ENCODE measurements at regions not wholly inside any gene's neighbourhood (a gene's known extent, or its start where the extent isn't known, plus 50 kb on each side); places are given as distances from the start of the nearest gene placed in this dataset.

DNA sequence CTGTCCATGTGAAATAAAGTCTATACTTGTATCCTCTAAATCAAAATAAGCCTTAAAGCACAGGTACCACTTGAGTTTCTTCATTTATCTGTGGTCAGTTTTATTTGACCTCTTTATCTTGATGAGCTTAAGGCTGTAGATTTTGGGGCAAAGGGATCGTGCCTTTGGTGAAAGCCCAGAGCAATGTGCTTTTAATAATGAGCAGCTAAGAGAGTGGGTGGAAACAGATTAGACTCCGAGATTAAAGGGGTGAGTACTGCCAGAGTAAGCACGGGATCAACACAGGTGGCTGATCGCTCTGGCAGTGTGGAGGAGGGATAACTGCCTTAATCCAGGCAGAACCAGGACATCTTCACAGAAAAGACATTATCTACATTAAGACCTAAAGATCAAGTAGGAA lies 280.4 kb downstream of the TDRD15 start:
- FAIRE-seq = no peak

DNA sequence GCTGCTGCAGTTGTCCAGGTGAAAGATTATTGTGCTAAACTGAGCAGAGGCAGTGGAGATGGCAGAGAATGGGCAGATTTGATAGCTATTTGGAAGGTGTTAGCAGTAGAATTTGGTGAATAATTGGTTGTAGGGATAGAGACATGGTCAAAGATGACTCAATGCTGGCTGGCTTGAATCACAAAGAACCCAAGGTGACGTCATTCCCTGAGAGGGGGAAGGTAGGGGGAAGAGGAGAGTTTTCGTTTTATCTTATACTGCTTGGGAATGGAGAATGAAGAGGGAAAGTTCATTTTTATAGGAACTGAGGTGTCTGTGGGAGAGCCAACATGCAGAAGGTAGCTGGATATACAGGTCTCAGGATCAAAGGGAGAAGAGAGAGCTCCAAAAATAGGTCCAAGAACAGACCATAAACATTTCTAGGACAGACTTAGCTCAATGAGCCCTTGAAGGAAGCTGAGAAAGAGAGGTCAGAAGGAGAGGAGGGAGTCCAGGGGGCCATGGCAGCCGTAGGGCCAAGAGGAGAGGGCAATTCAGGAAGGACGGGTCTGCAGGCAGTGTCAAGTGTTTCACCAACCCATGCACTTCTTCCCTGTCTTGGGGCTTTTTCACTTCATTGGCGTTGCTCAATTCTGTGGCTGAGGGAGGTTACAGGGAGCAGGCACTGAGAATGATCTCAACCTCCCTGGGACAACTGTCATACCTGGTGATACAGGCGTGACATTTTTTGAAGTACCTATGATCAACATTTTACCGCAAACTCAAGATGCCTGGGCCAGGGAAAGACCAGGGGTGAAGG lies 281.3 kb downstream of the TDRD15 start:
- FAIRE-seq = no peak

DNA sequence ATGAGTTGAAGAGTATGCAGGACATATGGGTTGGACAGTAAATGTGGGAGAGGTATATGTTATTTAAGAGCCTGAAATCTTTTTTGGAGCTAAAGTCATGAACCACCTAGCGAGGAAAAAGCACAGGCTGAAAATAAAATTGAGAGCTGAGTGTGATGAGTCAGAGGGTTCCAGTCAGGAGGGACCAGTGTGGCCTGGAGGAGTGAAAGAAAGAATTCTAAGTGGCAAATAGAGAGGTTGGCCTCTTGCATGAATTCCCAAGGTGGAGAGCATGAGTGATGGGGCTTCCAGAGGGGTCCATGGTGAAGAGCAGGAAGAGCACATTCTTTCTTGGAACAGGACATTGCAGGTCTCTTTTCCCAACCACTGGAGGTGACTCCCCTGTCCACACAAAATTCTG lies 282.6 kb downstream of the TDRD15 start:
- FAIRE-seq = no peak

DNA sequence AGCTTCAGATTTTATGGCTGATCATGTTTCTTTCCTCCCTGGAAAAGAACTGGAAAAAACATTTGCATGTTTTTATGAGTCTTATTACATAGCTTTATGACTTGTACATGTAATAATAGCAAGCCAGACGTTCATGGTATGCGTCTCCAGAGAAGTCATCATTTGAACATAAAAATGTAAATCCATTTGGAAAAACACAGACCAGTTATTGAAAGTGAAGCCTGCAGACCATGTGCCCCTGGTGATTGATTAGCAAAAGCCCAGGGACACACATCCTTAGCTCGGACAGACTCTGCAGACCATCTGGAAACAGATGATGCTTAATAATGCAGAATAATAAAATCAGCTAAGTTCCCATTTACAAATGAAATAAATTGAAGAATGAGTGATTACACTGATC lies 283.1 kb downstream of the TDRD15 start:
- peak; percentile 73 for FAIRE-seq

DNA sequence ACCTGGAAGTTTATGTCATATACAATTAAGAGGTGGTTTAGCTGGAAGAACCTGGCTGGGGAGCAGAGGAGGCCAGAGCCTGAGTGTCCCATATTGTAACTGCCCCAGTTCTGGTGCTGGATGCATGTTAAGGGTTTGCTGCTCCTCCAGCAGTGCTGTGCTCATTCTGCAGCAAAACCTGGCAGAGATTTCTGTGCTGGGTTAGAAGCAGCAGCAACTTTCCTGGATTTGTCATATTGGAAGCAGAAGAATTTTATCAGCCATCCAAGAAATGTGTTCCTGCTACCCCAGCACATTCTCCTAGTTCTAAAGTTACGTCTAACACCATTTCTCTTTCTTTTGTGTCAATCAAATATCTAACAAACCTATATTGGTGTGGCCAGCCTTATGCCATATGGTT lies 284.1 kb downstream of the TDRD15 start:
- no peak for FAIRE-seq

DNA sequence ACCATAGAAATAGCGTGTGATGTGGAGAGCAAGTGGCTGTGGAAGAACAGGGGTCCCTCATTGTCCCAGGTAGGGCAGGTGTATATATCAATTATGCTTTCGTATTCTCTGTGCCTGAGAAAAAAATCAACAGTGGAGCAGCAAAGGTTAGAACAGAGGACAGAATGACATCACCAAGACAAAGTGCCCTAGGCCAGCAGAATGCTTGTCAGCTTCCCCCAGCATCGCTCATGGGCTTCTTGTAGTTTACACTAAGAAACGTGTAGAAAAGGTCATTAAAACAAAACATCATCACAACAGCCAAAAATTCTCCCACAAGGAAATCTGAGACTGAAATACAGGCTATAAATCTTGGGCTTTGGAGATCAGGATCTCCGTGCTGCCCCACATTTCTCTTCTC lies 288.0 kb downstream of the TDRD15 start:
- no peak for FAIRE-seq

DNA sequence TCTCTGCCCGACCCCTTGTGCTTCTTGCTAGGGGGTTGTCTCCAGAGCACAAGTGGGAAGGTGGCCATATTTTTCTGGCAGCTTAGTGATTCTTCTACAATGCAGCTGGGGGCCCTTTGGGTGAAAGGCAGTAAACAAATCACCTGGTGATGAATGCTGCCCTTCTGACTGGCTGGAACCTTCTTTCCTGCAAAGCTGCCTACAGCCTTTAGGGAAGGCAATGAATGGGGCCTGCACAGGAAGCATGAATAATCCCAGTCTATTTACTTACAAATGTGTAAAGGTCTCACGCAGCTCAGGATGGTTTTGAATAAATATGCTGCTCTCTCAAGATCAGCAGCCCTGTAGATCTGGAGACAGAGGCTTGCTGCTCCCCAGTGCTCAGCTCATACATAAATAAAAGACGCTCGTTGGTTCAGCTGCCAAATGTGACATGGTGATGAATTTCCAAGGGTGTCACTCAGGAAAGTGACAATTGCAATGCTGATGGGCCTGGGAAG lies 289.2 kb downstream of the TDRD15 start:
- no peak for FAIRE-seq

DNA sequence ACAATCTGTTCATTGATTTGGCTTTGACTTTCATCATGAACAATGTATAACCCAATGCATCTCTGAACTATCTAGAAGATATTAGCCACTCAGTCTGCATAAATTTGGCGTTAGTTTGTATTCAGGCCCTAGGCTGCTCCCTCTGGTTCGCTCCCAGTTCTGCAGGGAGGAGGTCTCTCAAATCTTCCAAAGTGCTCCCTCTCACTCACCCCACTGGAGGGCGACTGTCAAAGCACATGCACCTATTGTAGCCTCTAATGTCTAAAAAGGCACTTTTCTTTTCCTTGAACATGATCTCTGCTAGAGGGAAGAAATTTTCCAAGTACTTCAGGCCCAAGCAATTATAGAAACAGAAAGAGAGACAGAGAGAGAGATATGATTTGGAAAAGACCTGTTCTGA lies 291.5 kb downstream of the TDRD15 start:
- no peak for FAIRE-seq

DNA sequence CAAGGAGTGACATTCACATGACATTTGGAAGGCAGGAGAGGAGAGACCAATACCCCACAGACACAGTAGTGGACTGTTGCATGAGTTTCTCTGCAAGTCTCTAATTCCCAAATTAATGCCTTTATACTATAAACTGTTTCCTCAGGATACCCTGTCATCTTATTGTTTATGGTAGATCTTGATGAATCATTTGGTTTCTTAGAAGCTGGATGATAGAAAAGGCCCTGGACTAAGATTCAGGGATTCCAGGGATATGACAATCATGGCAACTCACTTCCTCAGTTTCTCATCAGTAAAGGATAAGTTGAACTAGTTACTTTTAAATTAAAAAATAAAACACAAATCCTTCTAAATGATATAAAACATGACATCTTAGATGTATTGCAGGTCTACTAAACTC lies 292.5 kb downstream of the TDRD15 start:
- FAIRE-seq = no peak

DNA sequence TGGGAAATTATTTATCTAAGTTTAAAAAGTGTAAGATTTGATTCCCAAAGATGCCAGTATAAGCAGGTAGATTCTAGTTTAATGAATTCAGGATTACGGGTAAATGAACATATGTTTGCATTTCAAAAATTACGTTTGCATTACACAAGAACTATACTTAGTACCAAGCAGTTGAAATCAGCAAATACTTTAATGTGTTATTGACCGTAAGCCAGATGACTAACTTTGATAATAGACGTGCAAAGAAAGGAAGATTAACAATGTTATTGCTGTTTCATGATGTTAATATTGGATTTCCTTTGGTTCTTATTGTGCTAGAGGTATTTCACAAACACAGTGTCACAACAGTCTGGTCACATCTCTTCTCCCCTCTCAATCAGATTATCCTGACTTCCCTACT lies 294.7 kb downstream of the TDRD15 start:
- FAIRE-seq = no peak

DNA sequence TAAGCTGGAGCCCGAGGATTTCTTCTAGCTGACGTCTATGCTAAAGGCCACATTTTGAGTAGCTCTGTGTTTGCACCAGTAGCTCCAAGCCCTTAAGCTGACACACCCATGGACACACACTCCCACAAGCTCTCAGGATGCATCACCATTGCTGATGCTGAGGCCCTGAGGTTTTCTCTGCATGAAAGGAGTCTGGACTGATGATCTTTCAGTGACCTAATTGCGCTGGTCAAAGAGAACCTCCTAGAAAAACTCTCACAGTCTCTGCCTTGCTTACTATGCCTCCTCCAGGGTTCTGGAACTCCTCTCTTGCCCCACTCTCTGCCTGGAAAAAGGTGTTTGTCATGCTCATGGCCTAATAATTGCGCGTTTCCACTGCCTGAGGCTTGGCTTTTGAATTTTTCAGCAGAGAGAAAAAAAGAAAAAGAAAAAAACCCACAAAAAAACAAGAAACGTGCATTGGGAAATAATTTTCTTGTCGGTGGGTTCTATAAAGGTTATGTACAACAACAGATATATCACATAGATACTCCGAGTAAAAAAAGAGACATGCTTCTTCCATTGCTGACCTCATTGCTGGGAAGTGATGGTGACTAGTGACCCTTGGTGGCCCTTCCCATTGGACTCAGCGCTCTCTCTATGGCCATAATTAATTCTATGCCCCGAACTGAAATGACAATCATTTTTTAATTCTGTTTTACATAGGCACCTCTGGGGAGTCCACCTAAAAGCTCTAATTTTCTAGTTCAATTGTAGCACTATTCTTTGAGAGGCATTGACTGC lies 297.0 kb downstream of the TDRD15 start:
- FAIRE-seq = no peak

DNA sequence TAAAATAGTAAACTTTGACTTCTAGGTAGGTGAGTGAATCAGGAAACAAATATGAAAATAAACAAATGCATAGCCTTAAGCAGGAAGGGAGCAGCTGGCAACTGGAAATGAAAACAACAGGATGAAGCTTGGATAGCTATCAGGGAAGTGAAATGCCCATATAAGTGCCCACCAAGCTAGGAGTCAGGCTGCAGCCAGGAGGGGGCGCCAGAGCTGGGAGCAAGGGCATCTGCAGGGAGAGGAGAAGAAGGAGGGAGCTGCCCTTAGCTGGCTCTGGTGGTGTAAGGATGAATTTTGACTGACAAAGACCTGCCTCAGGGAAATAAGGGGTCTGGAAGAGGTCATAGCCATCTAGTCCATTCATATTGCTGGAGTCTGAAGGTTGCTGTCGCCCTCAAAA lies 298.3 kb downstream of the TDRD15 start:
- no peak for FAIRE-seq

DNA sequence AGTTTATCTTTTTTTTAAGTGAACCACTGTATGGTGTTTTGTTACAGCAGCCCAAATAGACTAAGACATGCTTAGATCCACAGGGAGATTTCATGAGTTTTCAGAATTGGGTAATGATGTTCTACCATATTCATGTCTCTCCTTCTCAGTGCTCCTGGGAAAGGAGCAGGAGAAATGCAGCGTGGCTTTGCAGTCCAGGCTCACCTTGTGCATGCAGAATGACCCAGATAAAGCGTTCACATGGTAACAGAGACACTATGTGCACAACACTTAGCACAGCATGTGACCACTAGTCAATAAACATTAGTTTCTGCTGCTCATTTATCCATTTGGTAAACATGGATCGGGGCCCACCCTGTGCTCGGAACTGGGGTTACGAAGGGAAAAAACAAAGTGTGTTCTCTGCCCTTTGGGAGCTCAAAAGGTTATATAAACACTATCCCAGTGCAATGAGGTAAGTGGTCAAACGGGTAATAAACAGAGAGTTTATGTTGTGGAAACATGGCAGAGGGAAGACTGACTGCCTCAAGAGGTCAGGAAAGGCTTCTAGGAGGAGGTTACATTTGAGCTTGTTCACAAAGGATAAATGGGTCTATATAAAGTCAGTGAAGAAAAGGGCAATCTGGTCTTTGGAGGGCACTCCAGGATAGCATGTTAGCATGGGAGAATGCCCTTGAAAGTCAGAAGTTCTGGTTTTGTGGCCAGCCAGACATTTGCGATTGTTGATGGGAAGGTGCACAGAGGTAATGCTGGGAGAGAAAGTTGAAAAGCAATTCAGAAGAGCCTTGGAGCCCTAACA lies 299.2 kb downstream of the TDRD15 start:
- no peak for FAIRE-seq

DNA sequence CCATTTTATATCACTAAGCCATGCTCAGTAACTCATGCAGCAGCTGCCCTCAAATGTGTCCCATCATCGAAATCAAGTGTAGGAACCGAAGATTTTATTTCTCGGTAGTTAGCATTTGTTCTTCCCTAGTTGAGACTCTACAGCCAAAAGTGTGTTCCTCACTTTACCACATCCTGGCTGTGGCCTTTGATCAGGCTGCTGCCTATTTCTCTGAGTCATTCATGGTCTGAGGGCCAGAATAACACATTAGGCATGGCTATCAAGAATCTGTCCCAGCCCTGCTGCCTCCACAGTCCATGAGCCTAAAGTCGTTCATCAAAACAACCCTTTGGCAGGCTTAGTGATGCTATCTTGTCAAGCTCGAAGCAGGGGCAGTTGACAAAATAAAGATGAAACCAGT lies 300.1 kb downstream of the TDRD15 start:
- no peak for FAIRE-seq

DNA sequence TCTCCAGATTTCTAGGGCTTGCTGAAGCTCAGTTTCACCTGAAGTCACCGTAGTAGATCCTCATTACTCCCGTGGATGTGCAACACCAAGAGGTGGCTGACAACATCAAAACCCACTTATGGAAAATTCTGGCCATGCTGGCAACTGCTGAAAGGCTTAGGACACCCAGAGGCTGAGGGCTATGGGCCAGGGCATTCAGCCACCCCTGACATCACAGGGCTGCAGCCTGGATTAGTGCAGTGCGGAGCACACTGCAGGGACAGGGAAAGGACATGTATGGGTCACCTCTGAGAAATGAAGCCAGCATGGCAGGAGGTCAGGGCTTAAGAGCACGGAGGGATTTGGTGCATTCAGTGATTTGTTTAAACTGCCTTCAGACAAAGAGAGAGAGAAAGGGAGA lies 300.6 kb downstream of the TDRD15 start:
- no peak for FAIRE-seq

DNA sequence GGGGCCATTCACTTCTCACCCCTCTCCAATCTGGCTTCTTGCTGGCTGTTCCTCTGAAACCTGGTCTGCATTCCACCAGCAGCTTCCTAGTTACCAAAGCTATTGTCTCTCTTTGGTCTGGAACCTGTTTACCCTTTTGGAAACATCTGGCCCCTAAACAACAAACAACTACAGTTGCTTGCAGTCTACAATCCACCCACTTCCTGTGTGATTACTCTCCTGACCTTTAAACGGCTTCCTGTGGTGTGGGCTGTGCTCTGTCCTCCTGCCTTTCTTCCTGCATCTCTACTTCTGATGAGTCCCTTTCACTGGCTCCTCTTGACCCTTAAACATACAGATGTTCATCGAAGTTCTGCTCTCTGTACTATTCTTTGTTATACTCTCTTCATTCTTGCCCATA lies 303.8 kb downstream of the TDRD15 start:
- no peak for FAIRE-seq

DNA sequence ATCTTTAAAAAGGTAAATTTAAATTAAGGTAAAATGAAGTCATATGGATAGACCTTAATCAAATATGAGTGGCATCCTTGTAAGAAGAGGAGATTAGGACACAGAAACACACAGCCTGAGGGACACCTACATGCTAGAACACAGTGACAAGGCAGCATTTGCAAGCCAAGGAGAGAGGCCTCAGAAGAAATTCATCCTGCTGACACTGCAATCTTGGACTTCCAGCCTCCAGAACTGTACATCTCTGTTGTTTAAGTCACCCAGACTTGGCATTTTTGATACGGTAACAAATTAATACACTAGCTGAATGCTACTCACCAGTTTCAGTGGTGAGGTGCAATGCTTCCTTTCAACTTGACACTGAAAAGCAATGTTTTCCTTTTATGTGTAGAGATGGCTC lies 305.0 kb downstream of the TDRD15 start:
- no peak for FAIRE-seq

DNA sequence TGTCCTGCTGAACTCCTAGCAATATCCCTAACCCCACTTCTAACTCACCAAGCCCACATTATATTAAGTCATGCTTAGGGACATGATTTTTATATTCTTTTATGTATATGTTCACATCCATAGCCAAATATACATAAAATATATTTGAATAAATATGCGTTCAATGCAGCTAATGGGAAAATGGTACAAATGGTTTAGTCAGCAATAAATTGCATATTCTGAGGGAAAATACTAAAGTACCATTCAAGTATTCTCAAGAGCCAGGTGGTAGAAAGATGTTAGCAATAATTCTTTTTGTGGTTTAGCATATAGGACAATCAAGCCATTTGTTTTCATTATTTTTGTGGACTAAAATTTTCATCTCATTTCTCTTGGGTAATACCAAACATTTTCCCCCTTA lies 306.0 kb downstream of the TDRD15 start:
- no peak for FAIRE-seq

DNA sequence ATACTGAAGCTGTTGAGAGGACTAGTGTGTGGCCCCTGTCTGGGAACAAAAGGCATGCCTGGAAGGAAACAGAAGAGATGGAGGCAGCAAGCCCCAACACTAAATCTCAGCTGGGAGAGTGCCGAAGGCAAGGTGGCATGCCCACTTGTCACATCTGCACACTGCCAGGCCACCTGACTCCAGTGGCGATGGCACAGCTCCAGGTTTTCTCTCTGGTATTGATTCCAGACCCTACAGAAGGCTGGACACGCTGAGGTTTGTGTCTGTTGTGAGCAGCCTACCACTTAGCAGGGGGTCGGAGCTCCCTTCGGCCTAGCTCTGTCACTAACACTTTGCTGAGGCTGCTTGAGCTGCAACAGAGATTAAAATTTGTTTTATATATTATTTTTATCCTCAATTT lies 307.3 kb downstream of the TDRD15 start:
- FAIRE-seq = no peak

DNA sequence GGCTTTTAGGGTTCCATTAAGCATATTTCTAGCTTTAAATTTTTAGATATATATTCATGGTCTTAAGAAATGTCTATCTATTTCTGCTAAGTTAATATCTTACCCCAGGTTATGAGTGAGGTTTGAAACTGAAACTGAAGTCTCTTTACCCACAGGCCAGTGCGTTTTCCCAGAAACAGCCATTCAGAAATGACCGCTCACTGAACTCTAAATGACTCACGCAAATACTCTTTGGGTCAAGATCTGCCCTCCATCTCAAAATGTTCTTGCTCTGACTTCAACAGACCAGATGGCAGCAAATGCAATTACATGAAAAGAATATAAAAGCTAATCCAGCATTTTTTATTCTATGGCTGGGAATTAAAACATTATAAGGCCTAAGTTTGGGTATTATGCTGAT lies 315.2 kb downstream of the TDRD15 start:
- FAIRE-seq = peak; percentile 92

DNA sequence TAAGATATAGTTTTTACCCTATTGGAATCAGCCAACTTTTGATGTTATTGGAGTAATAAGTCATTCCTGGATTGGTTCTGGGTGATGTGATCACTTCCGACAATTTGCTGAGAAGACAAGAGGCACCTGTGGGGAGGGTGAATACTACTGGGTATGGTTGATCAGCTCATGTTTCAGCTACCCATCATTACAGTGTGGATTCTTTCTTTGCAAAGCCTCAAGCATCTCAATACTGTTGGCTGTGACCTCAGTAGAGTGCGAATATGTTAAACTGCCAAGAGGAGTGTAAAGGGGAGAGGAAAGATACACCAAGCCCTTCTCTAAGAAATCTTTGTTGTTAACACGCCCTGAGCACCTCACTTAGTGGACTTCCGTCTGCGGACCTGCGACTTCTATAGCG lies 317.7 kb downstream of the TDRD15 start:
- no peak for FAIRE-seq

DNA sequence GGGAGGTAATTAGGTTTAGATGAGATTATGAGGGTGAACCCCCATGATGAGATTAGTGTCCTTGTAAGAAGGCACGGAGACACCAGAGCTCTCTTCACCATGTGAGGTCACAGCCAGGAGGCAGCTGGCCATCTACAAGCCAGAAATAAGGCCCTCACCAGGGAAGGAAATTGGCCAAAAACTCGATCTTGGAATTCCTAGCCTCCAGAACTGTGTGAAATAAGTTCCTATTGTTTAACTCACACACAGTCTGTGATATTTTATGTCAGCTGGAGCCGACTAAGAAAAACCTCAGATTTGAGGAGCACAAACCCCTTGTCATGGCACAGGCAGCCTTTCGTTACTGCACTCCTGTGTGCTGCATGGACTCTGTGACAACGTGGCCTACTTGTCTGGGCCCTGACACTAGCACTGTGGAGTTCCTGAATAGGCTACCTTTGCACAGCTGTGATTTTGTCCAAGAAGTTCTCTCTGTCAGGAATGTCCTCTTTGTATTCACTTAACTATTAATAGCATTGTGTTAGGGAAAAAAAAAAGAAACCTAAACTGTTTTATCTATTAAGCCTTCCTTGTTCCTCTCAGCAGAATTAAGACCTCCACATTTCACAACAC lies 319.8 kb downstream of the TDRD15 start:
- no peak for FAIRE-seq

DNA sequence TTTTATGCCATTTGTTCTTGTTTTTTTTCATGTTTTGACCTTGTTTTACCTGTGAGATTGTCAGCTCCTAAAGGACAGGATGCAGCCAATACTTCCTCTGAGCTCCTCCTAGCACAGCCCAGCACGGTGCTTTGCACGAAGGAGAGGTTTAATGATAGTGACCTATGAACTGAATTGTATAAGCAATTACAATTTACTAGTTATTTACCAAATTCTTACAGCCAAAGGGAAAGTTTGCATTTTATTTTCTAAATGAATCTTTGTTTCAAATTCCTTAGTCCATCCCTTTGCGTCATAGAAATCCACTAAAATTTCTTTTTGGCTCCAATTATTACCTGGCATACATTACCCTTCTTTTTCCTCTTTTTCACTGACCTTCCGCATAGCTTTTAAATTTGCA lies 326.1 kb downstream of the TDRD15 start:
- no peak for FAIRE-seq
